Naive thymus-derived CD4-positive, alpha-beta T cell (primary cell): ENCODE measurements at regions not wholly inside any gene's neighbourhood (a gene's known extent, or its start where the extent isn't known, plus 50 kb on each side); places are given as distances from the start of the nearest gene placed in this dataset.
A peak's percentile ranks its signal among the peaks of the same experiment; 100 is the strongest.
"Not testable (repeated sequence)": the region's sequence is repeated elsewhere in the genome, so short reads cannot be mapped to it uniquely, and the experiment has no call there.

ENCODE experiments used
- ATAC-seq: fragments of 150-1000 bp; cut with Tn5 transposase; 2 replicates; pipeline ENCODE4 v1.10.0; 2021; ENCODE audit warnings: mild to moderate bottlenecking, moderate library complexity
- CTCF ChIA-PET: fragments of 350-600 bp; sonication (Branson Sonifier 250); formaldehyde crosslinking; loops from one replicate; lab custom pipeline; 2021; ENCODE audit warnings: antibody characterized with exemption; lab: Charles Lee
- POLR2A ChIA-PET: fragments of 350-600 bp; sonication (Branson Sonifier 250); formaldehyde crosslinking; loops from one replicate; lab custom pipeline; 2021; ENCODE audit warnings: antibody characterized with exemption, inconsistent platforms; lab: Charles Lee
- DNase-seq, 9 donors: peaks; one replicate each; pipeline versions ENCODE4 v3.0.0 to v3.0.0-alpha.2; 2020 to 2022; ENCODE audit warnings: mixed read lengths in 1 of 9
- H3K27ac ChIP-seq: one replicate; pipeline ENCODE4 v1.7.0; 2013; ENCODE audit warnings: mild to moderate bottlenecking, low read depth, low read length, moderate library complexity
- H3K27me3 ChIP-seq, 2 donors: one replicate each; pipeline ENCODE4 v1.7.0; 2013; ENCODE audit warnings: low read length in 2 of 2, mild to moderate bottlenecking in 2 of 2, moderate library complexity in 2 of 2; ENCODE audit not compliant: control insufficient read depth in 2 of 2, insufficient read depth in 2 of 2
- H3K36me3 ChIP-seq, 3 experiments: 1 replicate in 2 of 3; 2 replicates in 1 of 3; pipeline ENCODE4 v1.7.0; 2013; ENCODE audit warnings: low read length in 3 of 3, mild to moderate bottlenecking in 3 of 3, moderate library complexity in 1 of 3; ENCODE audit not compliant: insufficient read depth in 3 of 3, control insufficient read depth in 2 of 3
- H3K4me1 ChIP-seq, 2 donors: one replicate each; pipeline ENCODE4 v1.7.0; 2013; ENCODE audit warnings: low read length in 2 of 2, mild to moderate bottlenecking in 2 of 2, moderate library complexity in 1 of 2; ENCODE audit not compliant: control insufficient read depth in 2 of 2, insufficient read depth in 2 of 2
- H3K4me3 ChIP-seq: 2 replicates; pipeline ENCODE4 v1.7.0; 2013; ENCODE audit warnings: mild to moderate bottlenecking, low read length
- H3K9me3 ChIP-seq, 3 experiments: 1 replicate in 2 of 3; 2 replicates in 1 of 3; pipeline ENCODE4 v1.7.0; 2013; ENCODE audit warnings: low read length in 3 of 3; ENCODE audit not compliant: control insufficient read depth in 2 of 3
- H3K27ac Mint-ChIP-seq, 9 donors: one replicate each; pipeline ENCODE4 v1.8.0; 2020 to 2022; ENCODE audit warnings: mixed read lengths in 9 of 9, mild to moderate bottlenecking in 8 of 9, moderate library complexity in 5 of 9, inconsistent platforms in 2 of 9
- H3K27me3 Mint-ChIP-seq, 5 donors: one replicate each; pipeline ENCODE4 v1.8.0; 2021 to 2022; ENCODE audit warnings: mixed read lengths in 5 of 5, mild to moderate bottlenecking in 1 of 5
- H3K36me3 Mint-ChIP-seq, 5 donors: one replicate each; pipeline ENCODE4 v1.8.0; 2020 to 2022; ENCODE audit warnings: mixed read lengths in 5 of 5, mild to moderate bottlenecking in 3 of 5, inconsistent platforms in 1 of 5
- H3K4me1 Mint-ChIP-seq, 7 donors: one replicate each; pipeline ENCODE4 v1.8.0; 2020 to 2022; ENCODE audit warnings: mixed read lengths in 7 of 7, mild to moderate bottlenecking in 3 of 7, inconsistent platforms in 1 of 7
- H3K4me3 Mint-ChIP-seq, 10 donors: one replicate each; pipeline ENCODE4 v1.8.0; 2020 to 2022; ENCODE audit warnings: mild to moderate bottlenecking in 10 of 10, mixed read lengths in 10 of 10, moderate library complexity in 6 of 10, inconsistent platforms in 2 of 10
- H3K9me3 Mint-ChIP-seq, 11 donors: one replicate each; pipeline ENCODE4 v1.8.0; 2020 to 2022; ENCODE audit warnings: mixed read lengths in 11 of 11, mild to moderate bottlenecking in 4 of 11, inconsistent platforms in 1 of 11, moderate library complexity in 1 of 11
- intact Hi-C, 2 donors: fragments of 100-400 bp; cut with micrococcal nuclease; formaldehyde crosslinking; loops; one replicate each; pipeline ENCODE4 v1.15.1; 2023

DNA sequence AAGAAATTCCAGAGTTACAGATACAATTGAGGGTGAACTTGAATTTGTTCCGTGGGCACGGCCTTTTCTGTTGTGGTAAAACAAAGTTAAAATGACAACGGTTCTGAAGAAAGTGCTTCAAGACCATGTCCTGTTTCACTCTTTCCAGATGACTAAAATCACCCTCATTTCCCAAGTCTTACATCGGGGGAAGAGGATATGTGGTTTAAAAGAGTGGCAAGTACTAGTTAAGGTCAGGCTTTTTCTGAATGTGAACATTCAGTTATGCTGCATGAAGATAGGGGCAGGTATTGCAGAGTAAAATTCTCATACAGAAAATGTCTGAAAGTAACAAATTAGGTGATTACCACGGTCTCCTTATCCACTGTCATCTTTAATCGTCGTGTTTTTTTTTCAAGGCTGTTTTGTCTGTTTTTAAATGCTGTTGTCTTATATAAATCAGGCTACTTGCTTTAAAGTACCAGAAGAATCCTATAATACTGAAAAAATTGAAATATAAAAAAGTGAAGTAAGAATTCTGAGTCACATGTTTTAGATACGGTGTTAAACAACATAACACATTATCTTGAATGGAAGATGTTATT, 236.6 kb upstream of the PLGLB2 start:
- H3K27me3 ChIP-seq, CTCF ChIA-PET, intact Hi-C loops, H3K36me3 ChIP-seq, H3K9me3 ChIP-seq, H3K27ac ChIP-seq, H3K4me3 ChIP-seq, ATAC-seq, H3K36me3 Mint-ChIP-seq, H3K27me3 Mint-ChIP-seq, H3K9me3 Mint-ChIP-seq, POLR2A ChIA-PET, DNase-seq: not testable (repeated sequence)
- peaks cover 4 to 20% (median 17%) of the 10 kb centered on the region in 7 donors for H3K4me1 Mint-ChIP-seq
- H3K4me3 Mint-ChIP-seq: peak overlapping the region in 5 of 10 donors; percentile 8 to 55 (median 48)
- peaks cover 6 to 17% of the 10 kb centered on the region in 2 donors for H3K4me1 ChIP-seq
- H3K27ac Mint-ChIP-seq: peak overlapping the region; percentile 61 to 95 (median 88)

DNA sequence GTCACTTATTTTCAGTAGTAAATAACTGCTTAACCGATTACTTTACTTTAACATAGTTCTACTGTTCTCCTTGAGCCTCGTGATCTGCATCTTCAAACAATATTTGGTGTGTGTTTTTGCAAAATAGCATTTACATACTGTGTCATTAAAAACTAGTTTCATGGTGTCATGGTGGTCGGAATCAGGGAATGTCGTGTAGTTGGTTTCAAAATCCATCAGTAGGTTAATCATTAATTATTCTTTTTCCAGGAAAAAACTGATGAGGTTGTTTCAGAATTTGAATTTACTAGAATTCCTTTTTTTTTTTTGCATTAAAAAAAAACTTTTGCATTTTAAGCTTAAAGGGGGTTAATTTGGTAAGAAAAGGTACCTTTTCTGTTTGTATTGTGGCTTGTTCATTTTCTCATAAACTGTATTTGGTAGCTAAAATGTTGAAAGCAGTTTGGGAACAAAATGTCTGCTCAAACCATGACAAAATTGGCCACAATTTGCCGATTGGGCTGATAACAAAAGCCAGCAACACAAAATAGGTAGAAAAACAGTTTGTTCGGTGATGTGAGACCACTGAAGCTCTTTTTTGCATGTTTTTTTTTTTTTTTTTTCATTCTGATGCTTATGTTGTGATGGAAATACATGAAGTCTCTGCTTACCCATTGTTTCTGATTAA, 234.9 kb upstream of the PLGLB2 start:
- H3K4me1 Mint-ChIP-seq: peaks cover 6 to 29% (median 23%) of the 10 kb centered on the region in 7 donors
- POLR2A ChIA-PET, CTCF ChIA-PET: not testable (repeated sequence)

DNA sequence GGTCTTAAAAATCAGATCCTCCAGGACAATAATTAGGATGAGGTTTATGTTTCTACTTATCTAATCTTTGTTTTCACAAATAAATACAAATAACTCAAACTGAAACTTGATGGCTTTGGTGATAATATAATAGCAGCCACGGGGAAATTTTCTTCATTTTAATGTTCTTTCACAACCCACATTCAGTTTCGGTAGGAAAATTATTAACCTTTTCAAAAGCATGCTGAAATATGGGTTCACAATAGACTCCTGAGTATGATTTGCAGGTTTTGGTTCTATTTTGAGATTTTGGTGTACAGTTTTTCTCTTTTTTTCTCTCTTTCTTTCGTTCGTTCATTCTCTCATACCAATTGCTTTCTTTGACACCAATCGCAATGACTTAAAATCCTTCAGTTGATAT, 233.9 kb upstream of the PLGLB2 start:
- H3K36me3 Mint-ChIP-seq: peaks cover 0 to 11% (median 0%) of the 10 kb centered on the region in 5 donors
- H3K36me3 ChIP-seq, H3K27me3 ChIP-seq, H3K9me3 ChIP-seq, CTCF ChIA-PET, DNase-seq, H3K27me3 Mint-ChIP-seq, H3K4me3 ChIP-seq, H3K27ac Mint-ChIP-seq, intact Hi-C loops, POLR2A ChIA-PET, H3K4me3 Mint-ChIP-seq, ATAC-seq, H3K27ac ChIP-seq, H3K9me3 Mint-ChIP-seq: not testable (repeated sequence)
- peaks cover 6 to 28% (median 22%) of the 10 kb centered on the region in 7 donors for H3K4me1 Mint-ChIP-seq
- peaks cover 4 to 15% of the 10 kb centered on the region in 2 donors for H3K4me1 ChIP-seq

More for the DNA sequence above, 234.9 kb upstream of the PLGLB2 start:
- DNase-seq (peak in 1 of 9 donors; percentile 38), ATAC-seq (peak; percentile 16)
- H3K9me3 ChIP-seq, H3K36me3 ChIP-seq, H3K4me3 ChIP-seq, H3K36me3 Mint-ChIP-seq, H3K27me3 ChIP-seq, H3K9me3 Mint-ChIP-seq, H3K27me3 Mint-ChIP-seq, intact Hi-C loops, H3K27ac ChIP-seq: not testable (repeated sequence)
- peak overlapping the region in 7 of 9 donors; percentile 28 to 92 (median 76) for H3K27ac Mint-ChIP-seq
- peak overlapping the region in 2 of 10 donors; percentile 11 to 33 for H3K4me3 Mint-ChIP-seq
- peaks cover 6 to 21% of the 10 kb centered on the region in 2 donors for H3K4me1 ChIP-seq

DNA sequence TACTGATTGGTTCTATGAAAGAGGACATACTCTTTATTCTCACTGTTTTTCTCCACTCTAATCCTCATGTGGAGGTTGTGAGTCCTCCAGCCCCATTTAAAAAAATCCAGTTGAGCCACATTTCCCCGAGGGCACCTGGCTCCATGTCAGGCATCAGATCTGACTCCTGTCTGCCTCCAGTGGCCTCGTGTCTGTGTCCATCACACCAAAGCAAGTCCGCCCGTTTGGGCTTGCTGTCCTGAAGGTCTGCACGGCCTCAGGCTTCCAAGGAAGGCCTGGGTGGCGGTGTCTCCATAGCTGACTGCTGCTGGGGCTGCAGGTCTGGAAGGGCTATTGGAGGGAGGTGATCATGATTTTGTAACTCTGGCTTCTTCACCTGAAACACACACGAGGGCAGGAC, 233.4 kb upstream of the PLGLB2 start:
- DNase-seq, CTCF ChIA-PET, H3K27ac ChIP-seq, H3K27me3 Mint-ChIP-seq, POLR2A ChIA-PET, intact Hi-C loops, H3K36me3 ChIP-seq, ATAC-seq, H3K9me3 Mint-ChIP-seq, H3K27me3 ChIP-seq, H3K9me3 ChIP-seq, H3K4me3 ChIP-seq, H3K4me3 Mint-ChIP-seq: not testable (repeated sequence)
- peaks cover 4 to 13% of the 10 kb centered on the region in 2 donors for H3K4me1 ChIP-seq
- Mint-ChIP-seq H3K36me3 (peaks cover 0 to 11% (median 0%) of the 10 kb centered on the region in 5 donors), H3K4me1 (peaks cover 6 to 28% (median 22%) of the 10 kb centered on the region in 7 donors), H3K27ac (peak overlapping the region in 1 of 9 donors; percentile 92)

DNA sequence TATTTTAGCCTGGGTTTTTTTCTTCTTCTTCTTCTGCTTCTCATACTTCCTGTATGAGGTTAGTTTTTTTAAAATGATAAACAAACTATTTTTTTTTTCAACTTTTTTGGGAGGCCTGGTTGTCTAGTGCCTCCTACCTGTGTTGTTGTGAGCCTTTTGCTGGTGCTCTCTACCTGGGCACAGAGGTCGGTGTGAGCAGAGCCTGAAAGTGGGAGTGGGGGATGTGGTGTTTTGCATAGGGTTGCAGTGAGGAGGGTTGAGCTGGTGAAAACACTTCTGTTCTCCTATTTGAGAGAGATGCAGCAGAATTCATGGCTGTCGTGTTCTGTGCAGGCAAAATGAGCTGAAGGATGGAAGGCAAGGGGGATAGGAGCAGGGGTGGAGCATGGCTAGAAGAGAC, 232.7 kb upstream of the PLGLB2 start:
- peak in 6 of 9 donors; percentile 45 to 79 (median 66) for DNase-seq
- peak; percentile 51 for ATAC-seq
- POLR2A ChIA-PET, H3K36me3 ChIP-seq, intact Hi-C loops, H3K4me3 ChIP-seq, CTCF ChIA-PET, H3K27ac ChIP-seq, H3K9me3 ChIP-seq, H3K27me3 ChIP-seq, H3K9me3 Mint-ChIP-seq, H3K27me3 Mint-ChIP-seq: not testable (repeated sequence)
- H3K4me1 ChIP-seq: peaks cover 4 to 13% of the 10 kb centered on the region in 2 donors
- peak overlapping the region; percentile 89 to 99 (median 95) for H3K27ac Mint-ChIP-seq
- peaks cover 0 to 11% (median 0%) of the 10 kb centered on the region in 5 donors for H3K36me3 Mint-ChIP-seq
- peaks cover 6 to 28% (median 23%) of the 10 kb centered on the region in 7 donors for H3K4me1 Mint-ChIP-seq
- peak overlapping the region in 9 of 10 donors; percentile 56 to 87 (median 66) for H3K4me3 Mint-ChIP-seq

DNA sequence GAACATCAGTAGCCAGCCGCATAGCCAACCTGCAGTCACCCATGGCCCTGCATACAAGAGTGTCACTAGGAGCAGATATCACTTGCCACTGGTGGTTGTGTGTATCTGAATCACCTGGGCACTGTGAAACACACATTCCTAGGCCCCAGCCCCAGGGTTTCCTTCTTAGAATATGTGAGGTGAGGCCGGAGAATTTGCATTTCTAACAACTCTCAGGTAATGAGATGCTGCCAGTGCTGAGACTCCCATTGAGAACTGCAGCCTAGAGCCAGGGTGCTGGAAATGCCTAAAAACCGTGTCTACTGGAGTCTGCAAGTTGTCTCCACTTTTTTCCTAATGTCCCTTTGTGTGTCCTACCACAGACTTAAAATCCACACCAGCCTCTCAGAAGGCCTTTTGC, 232.0 kb upstream of the PLGLB2 start:
- H3K4me1 ChIP-seq: peaks cover 4 to 11% of the 10 kb centered on the region in 2 donors
- H3K4me3 ChIP-seq, H3K9me3 ChIP-seq, H3K27ac ChIP-seq, H3K36me3 ChIP-seq, H3K27me3 ChIP-seq, H3K27ac Mint-ChIP-seq, H3K9me3 Mint-ChIP-seq, CTCF ChIA-PET, ATAC-seq, POLR2A ChIA-PET, H3K27me3 Mint-ChIP-seq, H3K4me3 Mint-ChIP-seq, intact Hi-C loops, DNase-seq: not testable (repeated sequence)
- H3K4me1 Mint-ChIP-seq: peaks cover 6 to 25% (median 19%) of the 10 kb centered on the region in 7 donors
- H3K36me3 Mint-ChIP-seq: peaks cover 0 to 11% (median 0%) of the 10 kb centered on the region in 5 donors
